T-helper 1 cell treated with Interleukin-12 subunit alpha and Interleukin-12 subunit beta and Interleukin-4 antibody, amounts not matched to agents 30 μg/mL and 1 μg/mL, for 36 hours (primary cell): ENCODE measurements at regions not wholly inside any gene's neighbourhood (a gene's known extent, or its start where the extent isn't known, plus 50 kb on each side); places are given as distances from the start of the nearest gene placed in this dataset.

Source experiments
- H3K27ac Mint-ChIP-seq: one replicate; pipeline ENCODE4 v1.8.0; 2021; ENCODE audit warnings: mild to moderate bottlenecking, mixed read lengths
- H3K27me3 Mint-ChIP-seq: one replicate; pipeline ENCODE4 v1.8.0; 2021; ENCODE audit warnings: low read depth, mixed read lengths
- H3K36me3 Mint-ChIP-seq: one replicate; pipeline ENCODE4 v1.8.0; 2021; ENCODE audit warnings: low read depth, mixed read lengths
- H3K4me1 Mint-ChIP-seq: one replicate; pipeline ENCODE4 v1.8.0; 2021; ENCODE audit warnings: low read depth, mixed read lengths
- H3K4me3 Mint-ChIP-seq: one replicate; pipeline ENCODE4 v1.8.0; 2021; ENCODE audit warnings: mild to moderate bottlenecking, moderate library complexity, mixed read lengths
- H3K9me3 Mint-ChIP-seq: one replicate; pipeline ENCODE4 v1.8.0; 2021; ENCODE audit warnings: mixed read lengths

GRCh38 chr21:27062443-27062842, 95.6 kb upstream of the ADAMTS5 start:
- Mint-ChIP-seq H3K27ac (no peak overlapping the region), H3K36me3 (no peaks in the 10 kb centered on the region), H3K4me3 (no peak overlapping the region), H3K9me3 (peaks cover 10% of the 10 kb centered on the region), H3K4me1 (no peaks in the 10 kb centered on the region), H3K27me3 (no peaks in the 10 kb centered on the region)

- Mint-ChIP-seq H3K9me3 (peaks cover 10% of the 10 kb centered on the region), H3K4me1 (no peaks in the 10 kb centered on the region), H3K4me3 (no peak overlapping the region), H3K27me3 (no peaks in the 10 kb centered on the region), H3K27ac (no peak overlapping the region), H3K36me3 (no peaks in the 10 kb centered on the region)
Observed at GRCh38 chr21:27061770-27062169, 94.9 kb upstream of the ADAMTS5 start.

- Mint-ChIP-seq H3K4me3 (no peak overlapping the region), H3K36me3 (no peaks in the 10 kb centered on the region), H3K27ac (no peak overlapping the region), H3K4me1 (no peaks in the 10 kb centered on the region), H3K27me3 (no peaks in the 10 kb centered on the region), H3K9me3 (peaks cover 6% of the 10 kb centered on the region)
Observed at GRCh38 chr21:27060190-27060589, 93.3 kb upstream of the ADAMTS5 start.

GRCh38 chr21:27058673-27059605, 92.1 kb upstream of the ADAMTS5 start:
- Mint-ChIP-seq H3K4me3 (no peak overlapping the region), H3K36me3 (no peaks in the 10 kb centered on the region), H3K9me3 (peaks cover 6% of the 10 kb centered on the region)

GRCh38 chr21:27057997-27058396, 91.1 kb upstream of the ADAMTS5 start:
- peaks cover 5% of the 10 kb centered on the region for H3K9me3 Mint-ChIP-seq
- no peaks in the 10 kb centered on the region for H3K27me3 Mint-ChIP-seq
- no peaks in the 10 kb centered on the region for H3K4me1 Mint-ChIP-seq
- no peak overlapping the region for H3K27ac Mint-ChIP-seq
- no peaks in the 10 kb centered on the region for H3K36me3 Mint-ChIP-seq
- no peak overlapping the region for H3K4me3 Mint-ChIP-seq

More at GRCh38 chr21:27058673-27059605, 92.1 kb upstream of the ADAMTS5 start:
- Mint-ChIP-seq H3K27ac (no peak overlapping the region), H3K27me3 (no peaks in the 10 kb centered on the region), H3K4me1 (no peaks in the 10 kb centered on the region)

GRCh38 chr21:27047658-27048314, 80.9 kb upstream of the ADAMTS5 start:
- H3K4me1 Mint-ChIP-seq = no peaks in the 10 kb centered on the region
- no peaks in the 10 kb centered on the region for H3K27me3 Mint-ChIP-seq
- no peak overlapping the region for H3K4me3 Mint-ChIP-seq
- H3K9me3 Mint-ChIP-seq = no peaks in the 10 kb centered on the region
- no peak overlapping the region for H3K27ac Mint-ChIP-seq
- H3K36me3 Mint-ChIP-seq = no peaks in the 10 kb centered on the region

- no peak overlapping the region for H3K27ac Mint-ChIP-seq
- no peak overlapping the region for H3K4me3 Mint-ChIP-seq
- H3K9me3 Mint-ChIP-seq = no peaks in the 10 kb centered on the region
- H3K36me3 Mint-ChIP-seq = no peaks in the 10 kb centered on the region
- H3K27me3 Mint-ChIP-seq = no peaks in the 10 kb centered on the region
- no peaks in the 10 kb centered on the region for H3K4me1 Mint-ChIP-seq
Observed at GRCh38 chr21:27047283-27047657, 80.4 kb upstream of the ADAMTS5 start.

- no peak overlapping the region for H3K4me3 Mint-ChIP-seq
- no peaks in the 10 kb centered on the region for H3K36me3 Mint-ChIP-seq
- no peaks in the 10 kb centered on the region for H3K4me1 Mint-ChIP-seq
- H3K27ac Mint-ChIP-seq = no peak overlapping the region
- no peaks in the 10 kb centered on the region for H3K27me3 Mint-ChIP-seq
- H3K9me3 Mint-ChIP-seq = no peaks in the 10 kb centered on the region
Observed at GRCh38 chr21:27045281-27045985, 78.5 kb upstream of the ADAMTS5 start.

- Mint-ChIP-seq H3K27me3 (no peaks in the 10 kb centered on the region), H3K4me3 (no peak overlapping the region), H3K27ac (no peak overlapping the region), H3K9me3 (no peaks in the 10 kb centered on the region), H3K4me1 (no peaks in the 10 kb centered on the region), H3K36me3 (no peaks in the 10 kb centered on the region)
Observed at GRCh38 chr21:27043377-27043776, 76.5 kb upstream of the ADAMTS5 start.

GRCh38 chr21:27040738-27041469, 74.0 kb upstream of the ADAMTS5 start:
- Mint-ChIP-seq H3K4me1 (no peaks in the 10 kb centered on the region), H3K9me3 (no peaks in the 10 kb centered on the region), H3K36me3 (no peaks in the 10 kb centered on the region), H3K27ac (no peak overlapping the region), H3K27me3 (no peaks in the 10 kb centered on the region), H3K4me3 (no peak overlapping the region)

- Mint-ChIP-seq H3K27ac (no peak overlapping the region), H3K27me3 (no peaks in the 10 kb centered on the region), H3K4me1 (no peaks in the 10 kb centered on the region), H3K4me3 (no peak overlapping the region), H3K9me3 (no peaks in the 10 kb centered on the region), H3K36me3 (no peaks in the 10 kb centered on the region)
Observed at GRCh38 chr21:27036736-27037301, 69.9 kb upstream of the ADAMTS5 start.

- no peak overlapping the region for H3K4me3 Mint-ChIP-seq
- no peak overlapping the region for H3K27ac Mint-ChIP-seq
- no peaks in the 10 kb centered on the region for H3K36me3 Mint-ChIP-seq
- H3K27me3 Mint-ChIP-seq = no peaks in the 10 kb centered on the region
- H3K4me1 Mint-ChIP-seq = no peaks in the 10 kb centered on the region
- H3K9me3 Mint-ChIP-seq = no peaks in the 10 kb centered on the region
Observed at GRCh38 chr21:27035791-27036190, 68.9 kb upstream of the ADAMTS5 start.

- Mint-ChIP-seq H3K27ac (no peak overlapping the region), H3K4me3 (no peak overlapping the region), H3K36me3 (no peaks in the 10 kb centered on the region), H3K27me3 (no peaks in the 10 kb centered on the region), H3K4me1 (no peaks in the 10 kb centered on the region), H3K9me3 (no peaks in the 10 kb centered on the region)
Observed at GRCh38 chr21:27034796-27035195, 67.9 kb upstream of the ADAMTS5 start.

- no peak overlapping the region for H3K27ac Mint-ChIP-seq
- H3K4me1 Mint-ChIP-seq = no peaks in the 10 kb centered on the region
- no peak overlapping the region for H3K4me3 Mint-ChIP-seq
- no peaks in the 10 kb centered on the region for H3K36me3 Mint-ChIP-seq
- H3K9me3 Mint-ChIP-seq = no peaks in the 10 kb centered on the region
- no peaks in the 10 kb centered on the region for H3K27me3 Mint-ChIP-seq
Observed at GRCh38 chr21:27033471-27033870, 66.6 kb upstream of the ADAMTS5 start.
